ENCODE measurements at regions not wholly inside any gene's neighbourhood (a gene's known extent, or its start where the extent isn't known, plus 50 kb on each side); places are given as distances from the start of the nearest gene placed in this dataset.

DNA sequence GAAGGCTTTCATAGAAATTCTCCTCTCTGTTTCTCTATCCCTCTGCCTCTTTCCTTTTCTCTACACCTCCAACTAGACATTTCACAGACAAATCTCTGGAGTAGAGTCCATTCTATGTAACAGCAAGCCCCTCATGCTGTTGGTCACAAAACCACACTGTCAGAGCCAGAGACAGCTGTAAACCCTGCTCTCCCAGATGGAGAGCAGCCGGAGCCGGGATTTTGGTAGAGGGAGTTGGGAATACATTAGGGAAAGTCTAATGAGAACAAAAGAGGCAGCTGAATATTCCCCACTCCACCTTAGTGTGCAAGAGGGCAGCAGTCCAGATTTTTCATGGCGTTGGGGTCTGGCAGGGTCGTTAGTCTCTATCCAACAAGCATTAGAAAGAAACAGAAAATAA, 68.3 kb upstream of the EDN1 start:
- Mint-ChIP-seq H3K4me3 (no peak overlapping the region), H3K4me1 (no peaks in the 10 kb centered on the region), H3K9me3 (no peaks in the 10 kb centered on the region), H3K27ac (no peak overlapping the region), H3K27me3 (peaks cover 3% of the 10 kb centered on the region), H3K36me3 (ENCODE audit: low read depth) (no peaks in the 10 kb centered on the region)
- ATAC-seq (ENCODE audit: low read depth) (no peak), DNase-seq (no peak)
- TF ChIP-seq, protein P1, sequence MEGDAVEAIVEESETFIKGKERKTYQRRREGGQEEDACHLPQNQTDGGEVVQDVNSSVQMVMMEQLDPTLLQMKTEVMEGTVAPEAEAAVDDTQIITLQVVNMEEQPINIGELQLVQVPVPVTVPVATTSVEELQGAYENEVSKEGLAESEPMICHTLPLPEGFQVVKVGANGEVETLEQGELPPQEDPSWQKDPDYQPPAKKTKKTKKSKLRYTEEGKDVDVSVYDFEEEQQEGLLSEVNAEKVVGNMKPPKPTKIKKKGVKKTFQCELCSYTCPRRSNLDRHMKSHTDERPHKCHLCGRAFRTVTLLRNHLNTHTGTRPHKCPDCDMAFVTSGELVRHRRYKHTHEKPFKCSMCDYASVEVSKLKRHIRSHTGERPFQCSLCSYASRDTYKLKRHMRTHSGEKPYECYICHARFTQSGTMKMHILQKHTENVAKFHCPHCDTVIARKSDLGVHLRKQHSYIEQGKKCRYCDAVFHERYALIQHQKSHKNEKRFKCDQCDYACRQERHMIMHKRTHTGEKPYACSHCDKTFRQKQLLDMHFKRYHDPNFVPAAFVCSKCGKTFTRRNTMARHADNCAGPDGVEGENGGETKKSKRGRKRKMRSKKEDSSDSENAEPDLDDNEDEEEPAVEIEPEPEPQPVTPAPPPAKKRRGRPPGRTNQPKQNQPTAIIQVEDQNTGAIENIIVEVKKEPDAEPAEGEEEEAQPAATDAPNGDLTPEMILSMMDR (IDR thresholded peaks at IDR 0.05) = no peak
- POLR2A ChIA-PET = no interaction called here
- intact Hi-C loops (cut with micrococcal nuclease) = no loop called here
- CTCF ChIA-PET = no interaction called here

DNA sequence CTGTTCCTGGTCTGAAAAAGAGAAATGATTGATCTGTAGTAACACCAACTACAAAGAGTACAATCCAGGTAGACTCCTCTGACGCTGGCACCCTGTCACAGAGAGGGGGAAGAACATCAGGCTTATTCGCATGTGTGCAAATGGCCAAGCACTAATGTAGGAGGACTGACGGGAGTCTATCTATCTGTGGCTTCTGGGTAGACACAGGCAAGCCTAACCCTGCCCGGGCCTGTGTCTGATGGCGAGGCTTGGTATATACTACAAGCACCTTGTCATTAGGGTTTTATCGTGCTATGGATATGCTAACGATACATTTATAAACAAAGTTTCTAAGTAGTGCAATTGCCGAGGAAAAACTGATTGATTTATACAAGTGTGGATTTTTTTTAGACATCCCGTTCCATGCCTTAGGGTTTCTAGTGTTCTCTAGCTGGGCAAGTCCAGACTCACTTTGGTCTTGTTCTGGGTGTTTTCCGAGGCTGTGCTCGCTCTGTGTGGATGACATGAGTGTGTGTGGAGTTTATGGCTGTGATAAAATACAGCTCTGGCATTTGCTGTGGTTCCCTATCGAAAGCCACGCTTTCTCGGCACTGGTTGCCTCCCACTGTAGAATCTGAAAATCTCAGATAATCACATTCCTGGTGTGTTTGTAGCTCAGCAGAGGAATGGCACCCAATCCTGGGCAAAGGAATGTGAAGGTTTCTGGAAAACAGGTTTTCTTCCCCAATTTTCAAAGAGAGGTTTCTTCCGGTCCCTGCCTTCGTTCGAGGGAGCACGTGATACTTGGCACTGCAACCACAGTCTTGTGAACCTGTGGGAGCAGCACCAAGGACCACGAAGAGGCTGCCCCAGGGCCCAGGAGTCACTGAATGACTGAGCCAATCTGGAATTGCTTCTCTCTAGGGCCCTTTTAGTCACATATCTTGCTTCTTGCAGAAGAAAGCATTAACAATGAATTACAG, 67.5 kb upstream of the EDN1 start:
- Mint-ChIP-seq H3K36me3 (ENCODE audit: low read depth) (no peaks in the 10 kb centered on the region), H3K9me3 (no peaks in the 10 kb centered on the region), H3K27me3 (peaks cover 3% of the 10 kb centered on the region), H3K27ac (no peak overlapping the region), H3K4me3 (no peak overlapping the region), H3K4me1 (no peaks in the 10 kb centered on the region)
- ATAC-seq (ENCODE audit: low read depth) (no peak), DNase-seq (no peak)
- CTCF ChIA-PET = interaction anchor here (2.2 kb wide), 1 partner anchor 11 kb away, joined by 8 read pairs; no protein-coding TSS in a partner anchor
- TF ChIP-seq, protein P1 (IDR thresholded peaks at IDR 0.05) = no peak
- POLR2A ChIA-PET = no interaction called here
- intact Hi-C loops (cut with micrococcal nuclease) = no loop called here

DNA sequence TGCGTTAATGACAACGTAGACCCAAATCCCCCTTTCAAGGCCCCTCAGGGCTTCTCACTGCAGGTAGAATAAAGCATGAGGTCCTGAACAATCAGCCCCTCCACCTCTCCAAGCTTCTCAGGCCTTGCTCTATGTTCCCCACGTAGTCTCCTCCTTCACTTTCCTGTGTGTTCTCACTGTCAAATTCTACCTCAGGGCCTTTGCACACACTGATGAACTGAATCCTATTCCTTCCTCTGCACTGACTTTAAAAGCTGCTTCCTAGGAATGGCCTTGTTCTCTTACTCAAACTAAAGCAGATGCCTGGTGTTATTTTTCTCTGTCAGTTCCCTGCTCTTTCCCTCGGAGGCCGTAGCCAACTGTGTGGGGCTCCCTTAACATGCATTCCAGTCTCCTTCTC, 66.8 kb upstream of the EDN1 start:
- POLR2A ChIA-PET = no interaction called here
- no peak for ATAC-seq (ENCODE audit: low read depth)
- DNase-seq = no peak
- CTCF ChIA-PET = interaction anchor here (0.5 to 2.2 kb wide), 2 partner anchors 10 to 13 kb away, joined by 3 to 8 read pairs; no protein-coding TSS in a partner anchor
- Mint-ChIP-seq H3K9me3 (no peaks in the 10 kb centered on the region), H3K36me3 (ENCODE audit: low read depth) (no peaks in the 10 kb centered on the region), H3K27ac (no peak overlapping the region), H3K27me3 (peaks cover 3% of the 10 kb centered on the region), H3K4me1 (no peaks in the 10 kb centered on the region), H3K4me3 (no peak overlapping the region)
- intact Hi-C loops (cut with micrococcal nuclease) = no loop called here
- TF ChIP-seq, protein P1 (IDR thresholded peaks at IDR 0.05) = no peak

DNA sequence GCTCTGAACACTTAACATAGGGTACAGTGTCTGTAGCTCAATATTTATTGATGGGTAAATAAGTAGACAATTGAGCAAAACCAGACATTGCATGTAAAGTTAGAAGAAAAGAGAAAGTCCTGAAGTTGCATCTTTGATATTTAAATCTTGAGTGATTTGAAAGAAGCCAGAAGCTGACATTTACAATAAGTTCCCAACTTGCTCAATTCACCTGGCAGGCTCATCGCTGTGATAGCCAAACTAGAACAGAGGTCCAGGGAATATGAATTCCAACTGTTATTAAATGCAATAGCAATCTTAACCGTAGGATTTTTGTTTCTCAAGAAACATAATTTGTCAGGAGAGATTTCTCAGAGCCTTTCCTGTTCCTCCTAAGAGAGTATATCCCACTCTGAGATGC, 65.9 kb upstream of the EDN1 start:
- POLR2A ChIA-PET = no interaction called here
- intact Hi-C loops (cut with micrococcal nuclease) = no loop called here
- Mint-ChIP-seq H3K9me3 (no peaks in the 10 kb centered on the region), H3K36me3 (ENCODE audit: low read depth) (no peaks in the 10 kb centered on the region), H3K27me3 (peaks cover 3% of the 10 kb centered on the region), H3K27ac (no peak overlapping the region), H3K4me3 (no peak overlapping the region), H3K4me1 (no peaks in the 10 kb centered on the region)
- ATAC-seq (ENCODE audit: low read depth) (no peak), DNase-seq (no peak)
- TF ChIP-seq, protein P1 (IDR thresholded peaks at IDR 0.05) = no peak
- CTCF ChIA-PET = interaction anchor here (2.2 kb wide), 1 partner anchor 9 kb away, joined by 8 read pairs; no protein-coding TSS in a partner anchor

DNA sequence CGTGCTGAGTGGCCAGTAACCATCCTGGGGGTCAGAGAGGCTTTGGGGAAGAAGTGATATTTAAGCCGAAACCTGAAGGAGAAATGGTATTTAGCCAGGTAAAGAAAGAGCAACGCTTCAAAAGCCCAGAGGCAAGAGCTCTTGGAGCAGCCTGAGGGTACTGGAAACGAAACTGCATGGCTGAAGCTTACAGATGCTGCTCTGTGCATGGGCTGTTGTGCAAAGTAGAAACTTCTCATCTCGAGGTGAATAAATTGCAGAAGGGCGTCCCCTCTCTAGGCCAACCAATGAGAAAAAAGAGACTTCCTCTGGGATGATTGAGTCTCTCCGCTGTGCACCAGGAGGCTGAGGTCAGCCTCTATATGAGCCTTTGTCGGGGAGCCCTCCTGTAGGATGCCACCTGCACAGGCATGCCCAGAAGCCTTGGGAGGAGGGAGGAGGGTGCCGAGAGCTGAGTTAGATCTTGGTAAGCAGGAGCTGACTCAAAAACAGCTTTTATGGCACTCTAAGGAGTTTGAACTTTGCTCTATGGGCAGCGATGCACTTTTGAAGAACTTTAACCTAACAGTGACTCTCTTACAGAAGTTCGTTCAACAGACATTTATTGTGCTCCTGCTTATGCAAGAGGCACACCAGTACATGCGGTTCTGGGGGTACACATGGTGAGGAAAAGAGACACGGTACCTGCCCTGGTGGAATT, 61.6 kb upstream of the EDN1 start:
- ChIA-PET POLR2A (no interaction called here), CTCF (no interaction called here)
- H3K36me3 Mint-ChIP-seq (ENCODE audit: low read depth) = no peaks in the 10 kb centered on the region
- no peaks in the 10 kb centered on the region for H3K9me3 Mint-ChIP-seq
- no peaks in the 10 kb centered on the region for H3K27me3 Mint-ChIP-seq
- intact Hi-C loops (cut with micrococcal nuclease) = no loop called here
- H3K4me1 Mint-ChIP-seq = peaks cover 10% of the 10 kb centered on the region
- H3K27ac Mint-ChIP-seq = no peak overlapping the region
- ATAC-seq (ENCODE audit: low read depth) (no peak), DNase-seq (no peak)
- no peak overlapping the region for H3K4me3 Mint-ChIP-seq
- TF ChIP-seq, protein P1 (IDR thresholded peaks at IDR 0.05) = no peak

All from activated B cell treated with CpG ODN at 0.5 μM for 24 hours (primary cell).